GM12892 (cell line): ENCODE measurements at regions not wholly inside any gene's neighbourhood (a gene's known extent, or its start where the extent isn't known, plus 50 kb on each side); places are given as distances from the start of the nearest gene placed in this dataset.

ENCODE experiments used
- POLR2A ChIP-seq: IDR thresholded peaks from 2 replicates; pipeline ENCODE4 v1.6.1; 2011; ENCODE audit warnings: low read depth, low read length, control low read depth
- POLR2AphosphoS5 ChIP-seq: IDR thresholded peaks from 2 replicates; pipeline ENCODE4 v1.6.1; 2011; ENCODE audit warnings: low read depth, low read length, control low read depth

DNA sequence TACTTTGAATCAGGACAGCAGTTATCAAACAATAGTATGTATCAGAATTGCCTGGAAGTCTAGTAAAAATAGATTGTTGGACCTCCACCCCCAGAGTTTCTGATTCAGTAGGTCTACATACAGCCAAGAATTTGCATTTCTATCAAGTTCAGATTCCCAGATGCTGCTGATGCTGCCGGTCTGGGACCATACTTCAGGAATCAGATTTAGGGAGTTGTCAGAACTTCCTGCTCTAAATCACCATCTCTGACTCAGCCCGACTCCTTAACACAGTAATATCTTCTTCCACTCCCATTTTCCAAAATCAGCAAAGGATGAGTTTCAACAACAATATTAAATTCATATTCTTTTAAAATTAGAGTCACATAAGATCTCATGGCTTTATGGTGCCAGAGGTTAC is 227.2 kb upstream of the TMEM161B start:
- TF ChIP-seq POLR2AphosphoS5 (no peak), POLR2A (no peak)
